Ectodermal cell (in vitro differentiated cells): ENCODE measurements at regions not wholly inside any gene's neighbourhood (a gene's known extent, or its start where the extent isn't known, plus 50 kb on each side); places are given as distances from the start of the nearest gene placed in this dataset.

Source experiments
- H3K27ac ChIP-seq: 2 replicates; pipeline ENCODE4 v1.7.0; 2013; ENCODE audit warnings: mild to moderate bottlenecking, low read depth, low read length; ENCODE audit not compliant: insufficient read depth, poor library complexity, severe bottlenecking
- H3K27me3 ChIP-seq: 2 replicates; pipeline ENCODE4 v1.7.0; 2013; ENCODE audit warnings: mild to moderate bottlenecking, low read length; ENCODE audit not compliant: insufficient read depth, control insufficient read depth, poor library complexity, severe bottlenecking
- H3K36me3 ChIP-seq: one replicate; pipeline ENCODE4 v1.7.0; 2013; ENCODE audit warnings: low read length; ENCODE audit not compliant: control insufficient read depth, insufficient read depth
- H3K4me1 ChIP-seq: one replicate; pipeline ENCODE4 v1.7.0; 2013; ENCODE audit warnings: low read length; ENCODE audit not compliant: control insufficient read depth, insufficient read depth
- H3K4me3 ChIP-seq: 2 replicates; pipeline ENCODE4 v1.7.0; 2013; ENCODE audit warnings: low read depth, low read length, control low read depth; ENCODE audit not compliant: insufficient read depth
- H3K9me3 ChIP-seq: 2 replicates; pipeline ENCODE4 v1.7.0; 2013; ENCODE audit warnings: mild to moderate bottlenecking, low read length, moderate library complexity; ENCODE audit not compliant: control insufficient read depth
- WGBS, 2 experiments: methylation state at CpG; one replicate each; pipeline ENCODE4 v1.1.7; 2013; ENCODE audit warnings: missing lambda C conversion rate in 2 of 2; 5-methylcytosine and 5-hydroxymethylcytosine counted together

DNA sequence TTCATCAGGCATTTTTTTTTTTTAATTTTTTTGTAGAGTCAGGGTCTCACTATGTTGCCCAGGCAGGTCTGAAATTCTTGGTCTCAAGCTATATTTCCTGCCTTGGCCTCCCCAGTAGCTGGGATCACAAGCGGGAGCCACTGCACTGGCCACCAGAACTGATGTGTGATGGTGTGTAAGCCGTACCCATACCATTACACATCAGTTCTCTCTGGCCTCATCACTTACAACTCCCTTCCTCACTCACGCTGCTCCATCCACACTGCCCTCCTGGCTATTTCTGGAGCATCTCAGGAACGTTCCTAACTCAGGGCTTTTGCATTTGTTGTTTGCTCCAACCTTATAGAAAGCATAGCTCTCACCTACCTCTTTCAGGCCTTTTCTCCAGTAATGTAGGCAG lies 834.5 kb upstream of the ID2 start:
- H3K4me1 ChIP-seq: no peaks in the 10 kb centered on the region
- H3K27ac ChIP-seq: no peak overlapping the region
- 89 to 90% methylated on average over 4 of the region's 4 CpGs for WGBS, 2 experiments
- no peaks in the 10 kb centered on the region for H3K9me3 ChIP-seq
- no peaks in the 10 kb centered on the region for H3K27me3 ChIP-seq
- H3K36me3 ChIP-seq: no peaks in the 10 kb centered on the region
- H3K4me3 ChIP-seq: no peak overlapping the region

DNA sequence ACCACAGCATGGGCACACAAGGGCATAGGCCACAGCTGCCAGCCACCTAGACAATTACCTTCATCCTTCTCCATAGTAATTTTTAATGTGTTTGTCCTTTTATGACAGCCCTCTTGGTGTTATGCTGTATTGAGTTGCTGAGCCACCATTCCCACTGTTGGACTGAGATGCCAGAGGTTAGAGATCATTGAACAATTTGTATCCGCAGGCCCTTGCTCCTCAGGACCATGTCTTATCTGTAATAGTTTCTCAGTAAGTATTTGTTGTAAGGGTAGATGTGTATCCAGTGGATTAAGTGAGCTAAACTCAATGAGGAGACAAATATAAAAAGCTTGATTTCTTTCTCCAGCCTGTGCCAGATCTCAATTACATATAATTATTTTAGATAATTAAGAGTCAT lies 832.8 kb upstream of the ID2 start:
- H3K36me3 ChIP-seq: no peaks in the 10 kb centered on the region
- H3K4me3 ChIP-seq: no peak overlapping the region
- no peaks in the 10 kb centered on the region for H3K9me3 ChIP-seq
- 97 to 100% methylated on average over 1 of the region's 1 CpG for WGBS, 2 experiments
- no peaks in the 10 kb centered on the region for H3K4me1 ChIP-seq
- no peaks in the 10 kb centered on the region for H3K27me3 ChIP-seq
- no peak overlapping the region for H3K27ac ChIP-seq

DNA sequence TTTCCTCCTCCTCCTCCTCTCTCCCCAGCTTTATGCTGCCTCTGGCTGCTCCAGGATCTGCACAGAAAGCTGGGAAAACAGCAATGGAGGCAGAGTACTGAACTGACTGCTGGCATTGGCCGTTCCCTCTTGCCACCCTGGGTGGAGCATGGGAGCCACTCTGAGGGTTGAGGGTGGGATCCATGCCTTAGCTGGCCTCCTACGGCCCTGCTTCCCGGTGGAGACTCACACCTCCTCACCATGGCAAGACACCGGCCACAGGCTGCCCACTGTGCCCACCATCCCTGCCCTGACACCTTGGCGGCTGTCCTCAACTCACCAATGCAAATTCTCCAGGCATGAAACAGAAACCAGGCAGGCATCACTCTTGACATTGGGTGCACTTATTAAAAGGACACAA lies 832.3 kb upstream of the ID2 start:
- no peaks in the 10 kb centered on the region for H3K9me3 ChIP-seq
- H3K27ac ChIP-seq: no peak overlapping the region
- no peaks in the 10 kb centered on the region for H3K4me1 ChIP-seq
- H3K27me3 ChIP-seq: no peaks in the 10 kb centered on the region
- no peaks in the 10 kb centered on the region for H3K36me3 ChIP-seq
- H3K4me3 ChIP-seq: no peak overlapping the region
- 70 to 77% methylated on average over 5 of the region's 5 CpGs for WGBS, 2 experiments

GRCh38 chr2:7852546-7852945 lies 829.3 kb upstream of the ID2 start:
- H3K27ac ChIP-seq: no peak overlapping the region
- H3K27me3 ChIP-seq: no peaks in the 10 kb centered on the region
- no peaks in the 10 kb centered on the region for H3K4me1 ChIP-seq
- H3K9me3 ChIP-seq: no peaks in the 10 kb centered on the region
- WGBS, 2 experiments: 0 to 46% methylated on average over 1 to 2 of the region's 2 CpGs
- no peaks in the 10 kb centered on the region for H3K36me3 ChIP-seq
- no peak overlapping the region for H3K4me3 ChIP-seq

DNA sequence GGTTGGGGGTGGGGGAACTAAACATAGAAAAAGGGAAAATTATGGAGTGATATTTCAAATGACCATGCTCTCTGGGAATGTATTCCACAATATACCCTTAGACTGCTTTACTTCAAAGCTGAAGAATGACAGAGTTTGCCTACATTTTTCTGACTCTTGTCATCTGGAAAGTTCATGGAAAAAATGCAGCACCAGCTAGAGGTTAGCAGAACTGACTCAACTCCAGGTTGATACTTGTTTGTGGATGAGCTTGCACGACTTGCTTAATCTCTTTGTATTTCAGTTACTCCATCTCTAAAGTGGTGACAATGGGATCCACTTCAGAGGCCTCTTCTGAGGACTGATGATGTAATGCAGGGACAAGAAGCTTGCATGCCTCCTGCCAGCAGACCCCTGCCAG lies 824.0 kb upstream of the ID2 start:
- 29 to 41% methylated on average over 1 of the region's 1 CpG for WGBS, 2 experiments
- no peaks in the 10 kb centered on the region for H3K4me1 ChIP-seq

DNA sequence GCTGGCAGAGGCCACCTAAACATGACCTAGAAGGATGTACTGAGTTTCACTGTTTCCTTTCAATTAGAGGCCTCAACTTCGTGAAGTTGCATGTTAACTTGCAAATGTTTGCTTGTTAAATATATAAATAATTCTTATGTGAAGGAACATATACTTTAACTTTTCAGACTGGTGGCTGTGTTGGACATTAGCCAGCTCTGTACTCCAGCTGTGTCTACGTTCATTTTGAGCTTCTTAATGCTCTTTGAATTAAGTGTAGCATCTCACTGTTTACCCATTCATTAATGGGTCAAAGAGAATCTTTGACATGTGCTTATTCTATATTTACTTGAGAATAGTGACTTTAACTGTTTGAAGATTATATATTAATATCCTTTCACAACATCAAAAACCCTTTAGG lies 823.2 kb upstream of the ID2 start:
- no peaks in the 10 kb centered on the region for H3K9me3 ChIP-seq
- no peak overlapping the region for H3K27ac ChIP-seq
- H3K4me3 ChIP-seq: no peak overlapping the region
- WGBS, 2 experiments: 90% methylated on average over 1 of the region's 2 CpGs; no CpG with 5 or more reads in 1 of the 2 experiments
- no peaks in the 10 kb centered on the region for H3K36me3 ChIP-seq
- H3K4me1 ChIP-seq: no peaks in the 10 kb centered on the region
- no peaks in the 10 kb centered on the region for H3K27me3 ChIP-seq

More for the DNA sequence above, 824.0 kb upstream of the ID2 start:
- H3K36me3 ChIP-seq: no peaks in the 10 kb centered on the region
- no peak overlapping the region for H3K4me3 ChIP-seq
- H3K27me3 ChIP-seq: no peaks in the 10 kb centered on the region
- H3K9me3 ChIP-seq: no peaks in the 10 kb centered on the region
- no peak overlapping the region for H3K27ac ChIP-seq

DNA sequence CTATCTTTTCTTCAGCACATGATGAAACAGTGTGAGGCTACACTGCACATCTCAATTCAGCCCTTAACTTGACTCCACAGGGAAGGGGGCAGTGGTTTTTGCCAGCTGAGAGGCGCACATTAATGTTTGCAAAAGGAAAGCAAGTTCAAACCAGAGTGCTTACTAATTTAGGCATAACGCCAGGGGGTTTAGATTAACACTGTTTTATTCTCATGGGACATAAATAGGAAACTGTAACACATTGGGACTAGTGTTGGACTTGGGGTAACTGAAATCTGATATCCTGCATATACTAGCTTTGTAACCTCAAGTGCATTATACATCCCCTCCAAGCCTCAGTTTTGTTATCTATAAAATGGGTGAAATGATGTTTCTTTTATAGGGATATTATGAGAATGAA lies 821.2 kb upstream of the ID2 start:
- Histone ChIP-seq H3K4me1 (no peaks in the 10 kb centered on the region), H3K9me3 (no peaks in the 10 kb centered on the region), H3K4me3 (no peak overlapping the region), H3K36me3 (no peaks in the 10 kb centered on the region), H3K27me3 (no peaks in the 10 kb centered on the region), H3K27ac (no peak overlapping the region)
- WGBS, 2 experiments: 92 to 100% methylated on average over 2 of the region's 2 CpGs

GRCh38 chr2:7861910-7862702 lies 819.8 kb upstream of the ID2 start:
- Histone ChIP-seq H3K4me3 (no peak overlapping the region), H3K27ac (no peak overlapping the region), H3K36me3 (no peaks in the 10 kb centered on the region), H3K27me3 (no peaks in the 10 kb centered on the region), H3K9me3 (no peaks in the 10 kb centered on the region), H3K4me1 (no peaks in the 10 kb centered on the region)
- 91% methylated on average over 8 of the region's 8 CpGs for WGBS, 2 experiments

DNA sequence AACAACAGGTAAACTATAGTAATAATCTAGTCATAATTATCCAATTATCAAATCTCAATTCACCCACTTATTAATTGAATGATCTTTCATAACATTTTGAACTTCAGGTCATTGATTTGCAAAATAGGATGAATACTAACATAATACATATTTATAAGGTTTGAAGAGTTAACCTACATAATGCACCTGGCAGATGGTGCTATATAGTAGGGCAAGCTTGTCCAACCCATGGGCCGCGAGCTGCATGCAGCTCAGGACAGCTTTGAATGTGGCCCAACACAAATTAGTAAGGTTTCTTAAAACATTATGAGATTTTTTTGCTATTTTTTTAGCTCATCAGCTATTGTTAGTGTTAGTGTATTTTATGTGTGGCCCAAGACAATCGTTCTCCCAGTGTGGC lies 815.8 kb upstream of the ID2 start:
- no peaks in the 10 kb centered on the region for H3K27me3 ChIP-seq
- H3K4me1 ChIP-seq: no peaks in the 10 kb centered on the region
- no peak overlapping the region for H3K27ac ChIP-seq
- no peaks in the 10 kb centered on the region for H3K9me3 ChIP-seq
- no peak overlapping the region for H3K4me3 ChIP-seq
- WGBS, 2 experiments: 89 to 97% methylated on average over 3 of the region's 3 CpGs
- no peaks in the 10 kb centered on the region for H3K36me3 ChIP-seq

DNA sequence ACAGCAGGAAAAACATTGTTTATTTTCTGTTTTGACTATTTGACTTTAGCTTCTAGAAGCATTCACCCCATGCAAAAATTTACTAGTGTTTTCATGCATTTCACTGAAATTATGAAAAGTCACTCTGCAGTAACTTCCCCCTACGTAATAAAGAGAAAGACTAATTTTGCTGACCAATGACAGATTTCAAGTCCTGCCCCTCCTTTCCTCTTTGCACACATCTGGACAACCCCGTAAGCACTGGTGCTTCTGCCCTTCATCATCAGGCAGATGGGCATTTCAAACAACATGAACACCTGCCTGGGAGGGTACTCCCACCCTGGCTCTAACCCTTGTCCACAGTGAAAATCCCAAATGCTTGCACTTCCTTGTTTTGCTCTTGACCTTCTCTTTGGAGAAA lies 815.0 kb upstream of the ID2 start:
- H3K9me3 ChIP-seq: no peaks in the 10 kb centered on the region
- H3K36me3 ChIP-seq: no peaks in the 10 kb centered on the region
- 91 to 93% methylated on average over 2 of the region's 2 CpGs for WGBS, 2 experiments
- H3K27me3 ChIP-seq: no peaks in the 10 kb centered on the region
- H3K27ac ChIP-seq: no peak overlapping the region
- H3K4me1 ChIP-seq: no peaks in the 10 kb centered on the region
- no peak overlapping the region for H3K4me3 ChIP-seq
